Vagina (tissue), 2 donors: ENCODE measurements at regions not wholly inside any gene's neighbourhood (a gene's known extent, or its start where the extent isn't known, plus 50 kb on each side); places are given as distances from the start of the nearest gene placed in this dataset.

Experiments used
- POLR2A ChIP-seq, 2 donors: fragments of 450-650 bp; IDR thresholded peaks; one replicate each; pipeline ENCODE4 v1.6.1; 2017; ENCODE audit warnings: antibody characterized with exemption in 2 of 2, mild to moderate bottlenecking in 2 of 2, moderate library complexity in 2 of 2
- POLR2AphosphoS5 ChIP-seq, 2 donors: sonication (generic); formaldehyde crosslinking; IDR thresholded peaks; one replicate each; pipeline ENCODE4 v1.9.0; 2017; ENCODE audit warnings: antibody characterized with exemption in 2 of 2, mild to moderate bottlenecking in 2 of 2, low read depth in 1 of 2; ENCODE audit not compliant: insufficient read depth in 1 of 2
- TF ChIP-seq, protein P1 (sequence below), 3 experiments: fragments of 450-650 bp in 2 of 3; fragments of 200-600 bp in 1 of 3; sonication (generic) in 1 of 3; IDR thresholded peaks; one replicate each; pipeline ENCODE4 v1.5.1; 2017 to 2019; ENCODE audit warnings: antibody characterized with exemption in 3 of 3, mild to moderate bottlenecking in 2 of 3, moderate library complexity in 2 of 3

- TF ChIP-seq, protein P1, sequence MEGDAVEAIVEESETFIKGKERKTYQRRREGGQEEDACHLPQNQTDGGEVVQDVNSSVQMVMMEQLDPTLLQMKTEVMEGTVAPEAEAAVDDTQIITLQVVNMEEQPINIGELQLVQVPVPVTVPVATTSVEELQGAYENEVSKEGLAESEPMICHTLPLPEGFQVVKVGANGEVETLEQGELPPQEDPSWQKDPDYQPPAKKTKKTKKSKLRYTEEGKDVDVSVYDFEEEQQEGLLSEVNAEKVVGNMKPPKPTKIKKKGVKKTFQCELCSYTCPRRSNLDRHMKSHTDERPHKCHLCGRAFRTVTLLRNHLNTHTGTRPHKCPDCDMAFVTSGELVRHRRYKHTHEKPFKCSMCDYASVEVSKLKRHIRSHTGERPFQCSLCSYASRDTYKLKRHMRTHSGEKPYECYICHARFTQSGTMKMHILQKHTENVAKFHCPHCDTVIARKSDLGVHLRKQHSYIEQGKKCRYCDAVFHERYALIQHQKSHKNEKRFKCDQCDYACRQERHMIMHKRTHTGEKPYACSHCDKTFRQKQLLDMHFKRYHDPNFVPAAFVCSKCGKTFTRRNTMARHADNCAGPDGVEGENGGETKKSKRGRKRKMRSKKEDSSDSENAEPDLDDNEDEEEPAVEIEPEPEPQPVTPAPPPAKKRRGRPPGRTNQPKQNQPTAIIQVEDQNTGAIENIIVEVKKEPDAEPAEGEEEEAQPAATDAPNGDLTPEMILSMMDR (IDR thresholded peaks at IDR 0.05): no peak
- TF ChIP-seq POLR2AphosphoS5 (IDR thresholded peaks at IDR 0.05; ENCODE audit: insufficient read depth in 1 of 2, low read depth in 1 of 2) (no peak), POLR2A (IDR thresholded peaks at IDR 0.05) (no peak)
These were observed 100.5 kb upstream of the ELAC2 start for GRCh38 chr17:13118311-13118710.
